ENCODE measurements at regions not wholly inside any gene's neighbourhood (a gene's known extent, or its start where the extent isn't known, plus 50 kb on each side); places are given as distances from the start of the nearest gene placed in this dataset.
"Not testable (repeated sequence)": the region's sequence is repeated elsewhere in the genome, so short reads cannot be mapped to it uniquely, and the experiment has no call there.

DNA sequence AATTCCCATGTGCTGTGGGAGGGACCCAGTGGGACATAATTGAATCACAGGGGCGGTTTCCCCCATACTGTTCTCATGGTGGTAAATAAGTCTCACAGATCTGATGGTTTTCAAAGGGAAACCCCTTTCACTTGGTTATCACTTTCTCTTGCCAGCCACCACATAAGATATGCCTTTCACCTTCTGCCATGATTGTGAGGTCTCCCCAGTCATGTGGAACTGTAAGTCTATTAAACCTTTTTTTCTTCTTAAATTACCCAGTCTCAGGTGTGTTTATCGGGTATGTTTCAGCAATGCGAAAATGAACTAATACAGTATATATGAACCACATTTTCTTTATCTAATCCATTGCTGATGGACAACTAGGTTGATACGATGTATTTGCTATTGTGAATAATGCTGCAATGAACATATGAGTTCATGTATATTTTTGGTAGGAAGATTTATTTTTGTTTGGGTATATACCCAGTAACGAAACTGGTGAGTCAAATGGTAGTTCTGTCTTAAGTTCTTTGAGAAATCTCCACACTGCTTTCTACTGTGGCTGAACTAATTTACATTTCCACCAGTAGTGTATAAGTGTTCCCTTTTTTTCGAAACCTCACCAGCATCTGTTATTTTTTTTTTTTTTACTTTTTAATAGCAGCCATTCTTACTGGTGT, 70.0 kb upstream of the HGF start:
- intact Hi-C loops (cut with micrococcal nuclease), result loop anchor here (10.0 kb wide), 1 partner anchor 145 kb away; no protein-coding TSS in a partner anchor

GRCh38 chr7:81833401-81833800, 63.6 kb upstream of the HGF start:
- intact Hi-C loops (cut with micrococcal nuclease), result no loop called here

DNA sequence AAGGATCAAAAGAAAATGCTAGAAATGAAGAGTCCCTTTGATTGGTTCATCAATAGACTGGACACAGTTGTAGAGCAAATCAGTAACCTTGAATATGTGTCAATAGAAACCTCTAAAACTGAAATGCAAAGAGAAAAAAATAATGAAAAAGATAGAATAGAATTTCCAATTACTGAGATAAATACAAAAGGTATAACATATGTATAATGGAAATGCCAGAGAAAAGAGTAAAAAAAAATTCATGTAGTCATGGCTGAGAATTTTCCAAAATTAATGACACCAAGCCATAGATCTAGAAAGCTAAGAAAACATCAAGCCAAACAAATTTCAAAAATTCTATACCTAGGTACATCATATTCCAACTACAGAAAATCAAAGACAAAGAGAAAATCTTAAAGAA, 62.0 kb upstream of the HGF start:
- intact Hi-C loops (cut with micrococcal nuclease), result no loop called here

DNA sequence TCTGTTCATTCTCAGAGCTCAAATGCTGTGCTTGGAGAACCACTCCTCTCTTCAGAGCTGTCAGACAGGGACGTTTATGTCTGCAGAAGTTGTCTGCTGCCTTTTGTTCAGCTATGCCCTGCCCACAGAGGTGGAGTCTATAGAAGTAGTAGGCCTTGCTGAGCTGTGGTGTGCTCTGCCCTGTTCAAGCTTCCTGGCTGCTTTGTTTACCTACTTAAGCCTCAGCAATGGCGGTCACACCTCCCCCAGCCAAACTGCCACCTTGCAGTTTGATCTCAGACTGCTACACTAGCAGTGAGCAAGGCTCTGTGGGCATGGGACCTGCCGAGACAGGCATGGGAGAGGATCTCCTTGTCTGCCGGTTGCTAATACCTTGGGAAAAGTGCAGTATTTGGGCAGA, 59.7 kb upstream of the HGF start:
- intact Hi-C loops (cut with micrococcal nuclease), result not testable (repeated sequence)

GRCh38 chr7:81822811-81823210, 53.0 kb upstream of the HGF start:
- intact Hi-C loops (cut with micrococcal nuclease), result no loop called here

GRCh38 chr7:81819861-81820260, 50.0 kb upstream of the HGF start:
- intact Hi-C loops (cut with micrococcal nuclease), result no loop called here
